ENCODE measurements at regions not wholly inside any gene's neighbourhood (a gene's known extent, or its start where the extent isn't known, plus 50 kb on each side); places are given as distances from the start of the nearest gene placed in this dataset.

DNA sequence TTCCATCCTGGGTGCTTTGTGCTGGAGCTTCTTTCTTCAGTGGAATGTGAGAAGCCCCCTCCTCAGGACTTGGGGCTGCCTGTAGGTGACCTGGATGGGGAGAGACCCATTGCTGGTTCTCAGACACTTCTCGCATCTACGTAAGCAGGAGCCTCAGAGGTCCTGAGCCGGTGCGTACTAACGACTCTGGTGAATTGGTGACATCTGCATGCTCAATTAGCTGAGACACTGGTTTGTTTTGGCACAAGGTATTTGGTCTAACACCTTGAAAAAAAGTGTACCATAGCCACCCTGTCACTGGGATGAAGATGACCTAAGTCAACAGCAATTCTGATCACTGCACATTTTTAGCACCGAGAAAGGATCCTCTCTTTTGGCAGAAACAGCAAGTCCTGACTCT is 57.7 kb downstream of the LRRC30 start:
- DNase-seq: no peak
- Mint-ChIP-seq H3K4me1 (no peaks in the 10 kb centered on the region), H3K9me3 (no peaks in the 10 kb centered on the region), H3K4me3 (no peak overlapping the region), H3K36me3 (ENCODE audit: low read depth) (no peaks in the 10 kb centered on the region), H3K27me3 (no peaks in the 10 kb centered on the region), H3K27ac (no peak overlapping the region)
- intact Hi-C loops (cut with micrococcal nuclease): no loop called here

DNA sequence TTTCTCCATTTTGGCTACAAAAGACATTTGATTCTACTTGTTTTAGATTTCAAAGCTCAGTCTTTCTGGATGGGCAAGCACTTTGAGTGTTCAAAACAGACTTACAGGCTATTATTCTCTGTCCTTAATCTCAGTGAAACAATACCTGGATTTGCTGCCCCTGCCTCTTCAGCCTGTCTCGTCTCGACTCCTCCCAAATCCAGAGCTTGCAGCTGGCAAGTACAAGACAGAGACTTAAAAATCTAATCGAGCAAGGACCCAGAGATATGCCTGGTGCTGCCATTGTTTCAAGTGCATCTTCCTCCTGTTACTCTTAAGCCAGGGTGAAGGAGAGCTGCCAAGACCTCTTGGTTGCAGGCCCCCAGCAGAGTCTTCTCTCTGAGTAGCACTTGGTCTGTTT is 59.2 kb downstream of the LRRC30 start:
- H3K36me3 Mint-ChIP-seq (ENCODE audit: low read depth): no peaks in the 10 kb centered on the region
- no peak for DNase-seq
- no peaks in the 10 kb centered on the region for H3K9me3 Mint-ChIP-seq
- no peaks in the 10 kb centered on the region for H3K27me3 Mint-ChIP-seq
- intact Hi-C loops (cut with micrococcal nuclease): loop anchor here (10.0 kb wide), 1 partner anchor 65 kb away; no protein-coding TSS in a partner anchor
- H3K27ac Mint-ChIP-seq: no peak overlapping the region
- H3K4me3 Mint-ChIP-seq: no peak overlapping the region
- no peaks in the 10 kb centered on the region for H3K4me1 Mint-ChIP-seq

DNA sequence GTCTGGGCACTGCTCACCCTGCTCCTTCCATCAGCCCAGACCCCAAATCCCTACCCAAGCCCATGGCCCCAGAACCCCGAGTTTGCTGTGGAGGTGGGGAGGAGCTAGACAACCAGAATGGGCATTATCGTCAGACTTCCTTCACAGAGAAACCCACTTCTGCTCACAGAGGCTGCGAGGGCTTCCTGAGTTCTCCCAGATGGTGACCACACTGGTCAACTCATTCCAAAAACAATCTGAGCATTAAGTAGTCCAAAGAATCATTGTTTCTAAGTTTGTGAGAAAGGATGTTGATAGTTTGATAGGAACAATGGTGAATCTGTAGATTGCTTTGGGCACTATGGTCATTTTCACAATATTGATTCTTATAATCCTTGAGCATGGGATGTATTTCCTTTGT is 60.2 kb downstream of the LRRC30 start:
- H3K4me1 Mint-ChIP-seq: no peaks in the 10 kb centered on the region
- H3K36me3 Mint-ChIP-seq (ENCODE audit: low read depth): no peaks in the 10 kb centered on the region
- intact Hi-C loops (cut with micrococcal nuclease): loop anchor here (10.0 kb wide), 1 partner anchor 64 kb away; no protein-coding TSS in a partner anchor
- DNase-seq: no peak
- H3K9me3 Mint-ChIP-seq: peaks cover 3% of the 10 kb centered on the region
- H3K4me3 Mint-ChIP-seq: no peak overlapping the region
- no peaks in the 10 kb centered on the region for H3K27me3 Mint-ChIP-seq
- H3K27ac Mint-ChIP-seq: no peak overlapping the region

DNA sequence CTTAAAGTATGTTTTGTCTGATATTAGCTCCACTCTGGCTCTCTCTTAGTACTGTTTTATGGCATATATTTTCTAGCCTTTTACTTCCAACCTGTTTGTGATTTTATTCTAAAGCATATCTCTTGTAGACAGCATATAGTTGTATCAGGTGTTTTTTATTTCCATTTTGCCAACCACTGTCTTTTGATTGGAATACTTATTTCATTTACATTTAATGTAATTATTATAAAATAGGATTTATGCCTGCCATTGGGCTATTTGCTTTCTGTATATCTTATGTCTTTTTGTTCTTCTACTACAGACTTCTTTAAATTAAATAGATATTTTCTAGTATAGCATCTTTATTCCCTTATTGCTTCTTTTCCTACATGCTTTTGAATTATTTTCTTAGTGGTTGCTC is 67.3 kb downstream of the LRRC30 start:
- H3K4me3 Mint-ChIP-seq: no peak overlapping the region
- no peaks in the 10 kb centered on the region for H3K27me3 Mint-ChIP-seq
- intact Hi-C loops (cut with micrococcal nuclease): loop anchor here (10.0 kb wide), 1 partner anchor 57 kb away; no protein-coding TSS in a partner anchor
- peaks cover 7% of the 10 kb centered on the region for H3K9me3 Mint-ChIP-seq
- H3K27ac Mint-ChIP-seq: no peak overlapping the region
- H3K4me1 Mint-ChIP-seq: no peaks in the 10 kb centered on the region
- DNase-seq: no peak
- H3K36me3 Mint-ChIP-seq (ENCODE audit: low read depth): no peaks in the 10 kb centered on the region

DNA sequence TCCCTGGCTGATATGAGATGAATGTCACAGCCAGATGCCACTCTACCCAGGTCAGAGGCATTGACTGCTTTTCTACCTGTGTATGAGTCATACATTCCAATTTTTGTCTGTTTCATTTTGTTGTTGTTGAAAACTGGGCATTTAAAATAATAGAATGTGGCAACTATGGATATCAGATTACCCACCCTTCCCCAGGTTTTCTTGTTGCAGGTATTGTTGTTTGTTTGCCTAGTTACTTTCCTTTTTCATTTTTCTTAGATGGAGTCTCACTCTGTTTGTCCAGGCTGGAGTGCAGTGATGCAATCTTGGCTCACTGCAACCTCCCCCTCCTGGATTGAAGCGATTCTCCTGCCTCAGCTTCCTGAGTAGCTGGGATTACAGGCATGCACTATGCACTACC is 70.2 kb downstream of the LRRC30 start:
- Mint-ChIP-seq H3K4me1 (no peaks in the 10 kb centered on the region), H3K27ac (no peak overlapping the region), H3K27me3 (no peaks in the 10 kb centered on the region), H3K9me3 (peaks cover 4% of the 10 kb centered on the region), H3K4me3 (no peak overlapping the region), H3K36me3 (ENCODE audit: low read depth) (no peaks in the 10 kb centered on the region)
- no peak for DNase-seq
- intact Hi-C loops (cut with micrococcal nuclease): no loop called here

DNA sequence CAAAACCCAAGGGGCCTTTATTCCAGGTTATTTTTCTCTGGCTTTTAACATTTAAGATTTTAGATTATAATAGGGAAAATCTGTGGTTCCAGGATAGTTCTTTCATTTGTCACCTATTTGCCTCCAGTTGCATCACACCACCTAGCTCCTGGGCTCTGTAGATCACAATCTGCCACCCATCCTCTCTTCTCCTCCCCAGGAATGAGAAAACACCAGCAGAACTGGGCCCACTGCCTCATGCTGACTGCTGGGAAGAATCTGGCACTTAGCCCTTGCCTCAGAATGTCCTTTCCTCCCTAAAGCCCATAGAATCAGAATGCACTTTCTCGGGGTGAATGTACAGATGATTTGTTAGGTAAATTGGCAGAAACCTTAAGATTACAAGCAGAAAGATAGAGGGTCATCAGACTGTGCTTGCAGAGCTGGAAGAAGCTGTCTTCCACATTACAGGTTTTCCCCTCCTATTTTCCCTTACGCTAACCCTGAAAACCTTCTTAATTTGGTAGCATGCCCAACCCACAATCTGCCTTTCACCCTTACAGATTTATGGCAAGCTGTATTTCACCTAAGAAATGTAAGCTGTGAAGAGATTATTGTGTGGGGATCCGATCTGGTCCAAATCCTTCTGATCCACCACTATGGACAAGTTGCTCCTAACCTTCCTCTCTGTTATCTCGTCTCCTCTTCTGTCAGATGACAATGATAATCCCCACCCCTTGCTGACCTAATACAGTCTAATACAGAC is 72.6 kb downstream of the LRRC30 start:
- Mint-ChIP-seq H3K27me3 (no peaks in the 10 kb centered on the region), H3K36me3 (ENCODE audit: low read depth) (no peaks in the 10 kb centered on the region), H3K4me3 (no peak overlapping the region), H3K9me3 (peaks cover 7% of the 10 kb centered on the region), H3K4me1 (no peaks in the 10 kb centered on the region), H3K27ac (no peak overlapping the region)
- intact Hi-C loops (cut with micrococcal nuclease): no loop called here
- no peak for DNase-seq

DNA sequence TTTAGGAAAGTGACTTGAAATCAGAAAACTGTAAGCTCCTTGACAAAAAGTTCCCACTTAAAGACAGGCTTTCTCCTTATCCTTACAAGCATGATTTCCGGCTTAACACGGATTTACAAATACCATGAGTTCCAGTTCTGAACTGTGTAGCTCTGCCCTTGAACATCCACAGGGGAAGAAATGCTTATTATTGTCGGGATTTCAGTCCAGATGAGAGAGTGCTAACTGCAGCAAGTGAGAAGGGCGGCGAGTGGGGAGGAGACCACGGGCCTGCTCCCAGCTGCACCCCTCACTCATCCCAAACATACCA is 73.1 kb downstream of the LRRC30 start:
- H3K27me3 Mint-ChIP-seq: no peaks in the 10 kb centered on the region
- H3K27ac Mint-ChIP-seq: no peak overlapping the region
- no peak for DNase-seq
- no peaks in the 10 kb centered on the region for H3K36me3 Mint-ChIP-seq (ENCODE audit: low read depth)
- no peaks in the 10 kb centered on the region for H3K4me1 Mint-ChIP-seq
- peaks cover 7% of the 10 kb centered on the region for H3K9me3 Mint-ChIP-seq
- no peak overlapping the region for H3K4me3 Mint-ChIP-seq
- intact Hi-C loops (cut with micrococcal nuclease): no loop called here

DNA sequence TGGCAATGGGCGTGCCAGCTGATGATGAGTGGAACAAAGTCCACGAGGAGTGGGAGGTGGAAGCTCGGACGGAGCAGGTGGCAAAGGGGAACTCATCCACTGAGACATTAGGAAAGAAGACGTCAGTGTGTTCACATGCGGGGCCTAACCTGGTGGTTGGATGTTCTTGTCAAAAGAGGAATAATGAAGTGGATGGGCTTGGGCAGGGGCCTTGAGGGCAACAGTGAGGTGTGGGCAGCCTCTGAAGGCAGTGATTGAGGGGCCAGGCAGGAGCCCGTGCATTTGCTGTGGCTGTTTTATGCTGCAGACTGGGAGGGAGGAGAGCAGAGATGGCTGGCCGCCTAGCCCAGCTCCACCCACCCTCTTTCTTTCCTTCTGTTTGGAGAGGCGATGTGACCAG is 74.5 kb downstream of the LRRC30 start:
- no peaks in the 10 kb centered on the region for H3K27me3 Mint-ChIP-seq
- H3K4me1 Mint-ChIP-seq: no peaks in the 10 kb centered on the region
- H3K27ac Mint-ChIP-seq: no peak overlapping the region
- peaks cover 7% of the 10 kb centered on the region for H3K9me3 Mint-ChIP-seq
- intact Hi-C loops (cut with micrococcal nuclease): no loop called here
- no peak overlapping the region for H3K4me3 Mint-ChIP-seq
- no peaks in the 10 kb centered on the region for H3K36me3 Mint-ChIP-seq (ENCODE audit: low read depth)
- DNase-seq: no peak

DNA sequence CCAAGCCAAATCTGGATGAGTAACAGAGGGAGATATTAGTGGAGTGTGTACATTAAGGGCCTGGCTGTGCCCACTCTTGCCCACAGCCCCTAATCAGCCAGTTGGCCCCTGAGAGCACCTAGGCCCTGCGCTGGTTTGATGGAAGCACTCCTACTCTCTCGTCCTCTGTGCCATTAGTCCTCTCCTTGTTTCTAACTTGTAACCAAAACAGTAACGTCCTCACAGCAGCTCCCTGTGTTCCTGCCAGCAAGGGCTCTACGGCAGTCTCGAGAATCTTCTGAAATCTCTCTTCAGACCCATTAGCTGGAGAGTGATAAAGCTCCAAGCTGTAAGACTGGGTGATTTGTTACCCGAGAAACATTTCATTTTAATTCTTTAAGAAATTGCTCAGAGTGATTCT is 76.1 kb downstream of the LRRC30 start:
- Mint-ChIP-seq H3K9me3 (peaks cover 7% of the 10 kb centered on the region), H3K27me3 (no peaks in the 10 kb centered on the region), H3K4me3 (no peak overlapping the region), H3K27ac (no peak overlapping the region), H3K36me3 (ENCODE audit: low read depth) (no peaks in the 10 kb centered on the region), H3K4me1 (no peaks in the 10 kb centered on the region)
- DNase-seq: no peak
- intact Hi-C loops (cut with micrococcal nuclease): no loop called here

DNA sequence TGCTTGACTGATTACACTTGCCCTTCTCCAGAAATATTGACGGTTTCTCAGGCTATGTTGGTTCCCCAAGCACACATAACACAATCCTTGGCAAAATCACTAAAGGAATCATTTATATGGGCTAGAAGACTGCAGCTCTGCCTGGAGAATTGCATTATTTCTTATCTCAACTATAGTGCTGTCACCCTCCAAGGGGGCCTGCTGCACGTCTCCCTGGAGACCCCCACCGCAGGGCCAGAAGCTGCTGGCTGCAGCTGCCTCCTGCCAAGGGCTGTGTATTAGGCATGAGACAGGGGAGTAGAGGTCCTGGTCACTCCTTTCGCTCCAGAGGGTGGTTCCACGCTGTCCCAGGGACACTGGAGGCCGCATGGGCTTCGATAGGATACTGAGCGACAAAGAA is 76.6 kb downstream of the LRRC30 start:
- Mint-ChIP-seq H3K36me3 (ENCODE audit: low read depth) (no peaks in the 10 kb centered on the region), H3K9me3 (peaks cover 7% of the 10 kb centered on the region), H3K27me3 (no peaks in the 10 kb centered on the region), H3K4me1 (no peaks in the 10 kb centered on the region), H3K4me3 (no peak overlapping the region), H3K27ac (no peak overlapping the region)
- intact Hi-C loops (cut with micrococcal nuclease): no loop called here
- no peak for DNase-seq

DNA sequence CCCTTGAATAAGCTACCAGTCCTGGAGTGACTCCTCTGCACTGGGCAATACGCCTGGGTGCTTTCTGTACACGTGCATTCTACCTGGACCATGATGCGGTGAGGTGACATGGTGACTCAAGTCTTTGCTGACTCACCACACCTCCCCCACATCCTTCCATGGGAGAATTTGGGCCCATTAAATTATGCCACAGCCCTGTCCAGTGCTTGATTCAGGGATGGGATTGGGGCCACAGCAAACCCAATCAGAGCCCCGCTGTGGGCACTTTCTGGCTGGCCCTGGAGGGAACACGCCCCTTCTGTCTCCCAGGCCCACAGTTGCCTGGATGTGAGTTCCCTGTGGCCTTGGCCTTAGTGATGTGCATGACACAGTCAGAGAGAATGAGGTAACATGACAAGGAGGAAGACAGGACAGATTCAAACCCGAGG is 86.9 kb downstream of the LRRC30 start:
- Mint-ChIP-seq H3K4me3 (no peak overlapping the region), H3K27me3 (no peaks in the 10 kb centered on the region), H3K36me3 (ENCODE audit: low read depth) (no peaks in the 10 kb centered on the region), H3K4me1 (no peaks in the 10 kb centered on the region), H3K27ac (no peak overlapping the region), H3K9me3 (no peaks in the 10 kb centered on the region)
- intact Hi-C loops (cut with micrococcal nuclease): no loop called here
- no peak for DNase-seq

DNA sequence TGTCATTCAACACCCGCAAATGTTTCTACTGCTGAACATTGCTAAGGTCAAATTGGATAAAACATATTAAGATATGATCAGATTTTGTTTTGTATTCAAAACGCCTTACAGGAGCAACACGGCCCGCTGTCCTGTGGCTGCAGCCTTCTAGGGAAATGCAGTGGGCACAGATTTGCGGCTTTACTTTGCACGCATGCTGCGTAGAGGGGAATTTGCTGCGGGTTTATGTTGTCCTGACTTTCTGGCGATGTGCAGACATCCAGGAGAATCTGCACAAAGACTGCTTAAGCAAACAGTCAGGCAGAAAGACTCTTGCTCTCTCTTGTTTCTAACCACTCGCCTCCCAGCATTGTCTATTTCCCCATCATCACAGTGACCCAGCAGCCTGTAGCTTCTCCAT is 88.3 kb downstream of the LRRC30 start:
- Mint-ChIP-seq H3K4me3 (no peak overlapping the region), H3K27me3 (no peaks in the 10 kb centered on the region), H3K9me3 (no peaks in the 10 kb centered on the region), H3K4me1 (no peaks in the 10 kb centered on the region), H3K27ac (no peak overlapping the region), H3K36me3 (ENCODE audit: low read depth) (no peaks in the 10 kb centered on the region)
- no peak for DNase-seq
- intact Hi-C loops (cut with micrococcal nuclease): no loop called here

DNA sequence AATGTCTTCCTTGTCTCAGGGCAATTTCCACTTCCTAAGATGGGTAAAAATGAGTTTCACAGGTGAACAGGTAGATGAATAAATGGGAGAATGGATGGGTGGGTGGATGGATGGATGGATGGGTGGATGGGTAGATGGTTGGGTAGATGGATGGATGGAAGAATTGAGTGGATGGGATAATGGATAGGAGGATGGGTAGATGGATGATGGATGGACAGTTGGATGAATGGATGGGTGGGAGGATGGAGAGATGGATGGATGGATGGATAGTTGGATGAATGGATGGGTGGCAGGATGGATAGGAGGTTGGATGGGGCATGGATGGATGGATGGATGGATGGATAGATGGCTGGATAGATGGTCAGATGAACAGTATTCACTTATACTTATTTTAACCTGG is 90.9 kb downstream of the LRRC30 start:
- no peak for DNase-seq
- no peaks in the 10 kb centered on the region for H3K36me3 Mint-ChIP-seq (ENCODE audit: low read depth)
- H3K4me1 Mint-ChIP-seq: no peaks in the 10 kb centered on the region
- intact Hi-C loops (cut with micrococcal nuclease): no loop called here
- no peak overlapping the region for H3K4me3 Mint-ChIP-seq
- no peaks in the 10 kb centered on the region for H3K9me3 Mint-ChIP-seq
- no peak overlapping the region for H3K27ac Mint-ChIP-seq
- H3K27me3 Mint-ChIP-seq: no peaks in the 10 kb centered on the region

DNA sequence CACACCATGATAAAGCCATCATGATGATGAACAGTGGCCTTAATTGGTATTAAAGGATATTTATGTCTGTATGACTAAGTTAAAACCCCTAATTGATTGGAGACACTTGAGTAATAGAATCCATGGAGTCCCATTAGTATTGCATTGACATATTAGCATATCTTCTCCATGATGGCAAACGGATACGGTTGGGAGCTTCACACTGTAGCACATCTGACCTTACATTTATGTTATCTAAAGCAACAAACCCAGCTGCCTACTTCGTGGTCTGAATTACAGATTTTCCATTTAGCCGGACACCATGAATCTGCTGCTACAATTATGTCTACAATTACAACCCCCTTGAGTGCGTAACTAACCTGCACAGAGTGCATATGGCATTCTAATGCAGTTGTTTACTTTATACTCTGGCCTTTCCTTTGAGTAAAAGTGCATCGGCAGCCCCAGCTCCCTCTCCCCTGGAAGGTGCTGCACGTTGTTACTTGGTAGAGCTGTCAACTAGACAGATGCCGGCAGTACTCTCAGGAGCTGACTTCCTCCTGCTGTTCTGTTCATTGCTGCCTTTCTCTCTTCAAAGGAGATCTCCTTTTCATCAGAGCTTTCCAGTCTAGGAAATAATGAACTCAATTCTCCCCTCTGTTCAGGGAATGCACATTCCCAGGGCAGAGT is 92.1 kb downstream of the LRRC30 start:
- Mint-ChIP-seq H3K36me3 (ENCODE audit: low read depth) (no peaks in the 10 kb centered on the region), H3K9me3 (no peaks in the 10 kb centered on the region), H3K4me3 (no peak overlapping the region), H3K27ac (no peak overlapping the region), H3K27me3 (no peaks in the 10 kb centered on the region), H3K4me1 (no peaks in the 10 kb centered on the region)
- intact Hi-C loops (cut with micrococcal nuclease): no loop called here
- no peak for DNase-seq

DNA sequence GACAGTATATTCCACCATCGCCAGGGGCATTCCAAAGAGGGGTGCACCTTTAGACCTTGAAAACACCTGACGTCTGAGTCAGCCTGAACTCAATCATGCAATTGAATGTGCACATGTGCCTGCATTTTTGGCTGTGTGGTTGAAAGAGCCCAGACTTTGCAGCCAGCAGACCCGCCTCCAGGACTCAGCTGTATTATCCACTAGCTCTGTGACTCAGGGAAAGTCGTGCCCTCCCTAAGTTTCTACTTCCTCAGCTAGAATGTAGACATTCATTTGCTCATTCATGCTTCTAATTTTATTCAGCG is 94.2 kb downstream of the LRRC30 start:
- Mint-ChIP-seq H3K4me3 (no peak overlapping the region), H3K27me3 (no peaks in the 10 kb centered on the region), H3K27ac (no peak overlapping the region), H3K4me1 (no peaks in the 10 kb centered on the region), H3K9me3 (no peaks in the 10 kb centered on the region), H3K36me3 (ENCODE audit: low read depth) (no peaks in the 10 kb centered on the region)
- intact Hi-C loops (cut with micrococcal nuclease): no loop called here
- DNase-seq: no peak

Data from activated CD4-positive, alpha-beta T cell treated with anti-CD3 and anti-CD28 coated beads, Interleukin-2, amount 10 ng/mL, durations not matched to agents 24 days and 14 days (primary cell).